ENCODE measurements at regions not wholly inside any gene's neighbourhood (a gene's known extent, or its start where the extent isn't known, plus 50 kb on each side); places are given as distances from the start of the nearest gene placed in this dataset.

- H3K9me3 ChIP-seq (ENCODE audit: control insufficient read depth in 1 of 2, low read length in 2 of 2): peaks cover 0 to 2% of the 10 kb centered on the region in 2 donors
- no peaks in the 10 kb centered on the region for H3K4me1 ChIP-seq (ENCODE audit: control insufficient read depth in 1 of 2, insufficient read depth in 2 of 2, low read length in 2 of 2)
- no peaks in the 10 kb centered on the region for H3K27me3 ChIP-seq (ENCODE audit: low read depth, low read length)
- H3K27ac ChIP-seq (ENCODE audit: low read length): no peak overlapping the region
- no peaks in the 10 kb centered on the region for H3K36me3 ChIP-seq (ENCODE audit: control insufficient read depth in 1 of 2, insufficient read depth in 2 of 2, low read length in 2 of 2)
- H3K4me3 ChIP-seq (ENCODE audit: low read depth in 1 of 2, low read length in 2 of 2): no peak overlapping the region
Measured at GRCh38 chr17:70454377-70454776, 285.0 kb downstream of the KCNJ2 start.

GRCh38 chr17:70454908-70455307 is 285.6 kb downstream of the KCNJ2 start:
- H3K4me3 ChIP-seq (ENCODE audit: low read depth in 1 of 2, low read length in 2 of 2): no peak overlapping the region
- H3K9me3 ChIP-seq (ENCODE audit: control insufficient read depth in 1 of 2, low read length in 2 of 2): peaks cover 0 to 2% of the 10 kb centered on the region in 2 donors
- no peak overlapping the region for H3K27ac ChIP-seq (ENCODE audit: low read length)
- H3K36me3 ChIP-seq (ENCODE audit: control insufficient read depth in 1 of 2, insufficient read depth in 2 of 2, low read length in 2 of 2): no peaks in the 10 kb centered on the region
- no peaks in the 10 kb centered on the region for H3K27me3 ChIP-seq (ENCODE audit: low read depth, low read length)
- H3K4me1 ChIP-seq (ENCODE audit: control insufficient read depth in 1 of 2, insufficient read depth in 2 of 2, low read length in 2 of 2): no peaks in the 10 kb centered on the region

GRCh38 chr17:70464995-70465394 is 295.7 kb downstream of the KCNJ2 start:
- no peaks in the 10 kb centered on the region for H3K9me3 ChIP-seq (ENCODE audit: control insufficient read depth in 1 of 2, low read length in 2 of 2)
- H3K27ac ChIP-seq (ENCODE audit: low read length): no peak overlapping the region
- H3K36me3 ChIP-seq (ENCODE audit: control insufficient read depth in 1 of 2, insufficient read depth in 2 of 2, low read length in 2 of 2): no peaks in the 10 kb centered on the region
- no peaks in the 10 kb centered on the region for H3K4me1 ChIP-seq (ENCODE audit: control insufficient read depth in 1 of 2, insufficient read depth in 2 of 2, low read length in 2 of 2)
- H3K4me3 ChIP-seq (ENCODE audit: low read depth in 1 of 2, low read length in 2 of 2): no peak overlapping the region
- H3K27me3 ChIP-seq (ENCODE audit: low read depth, low read length): no peaks in the 10 kb centered on the region

- Histone ChIP-seq H3K36me3 (ENCODE audit: control insufficient read depth in 1 of 2, insufficient read depth in 2 of 2, low read length in 2 of 2) (no peaks in the 10 kb centered on the region), H3K27me3 (ENCODE audit: low read depth, low read length) (no peaks in the 10 kb centered on the region), H3K4me1 (ENCODE audit: control insufficient read depth in 1 of 2, insufficient read depth in 2 of 2, low read length in 2 of 2) (no peaks in the 10 kb centered on the region), H3K9me3 (ENCODE audit: control insufficient read depth in 1 of 2, low read length in 2 of 2) (no peaks in the 10 kb centered on the region), H3K4me3 (ENCODE audit: low read depth in 1 of 2, low read length in 2 of 2) (no peak overlapping the region), H3K27ac (ENCODE audit: low read length) (no peak overlapping the region)
Measured at GRCh38 chr17:70468661-70469060, 299.3 kb downstream of the KCNJ2 start.

GRCh38 chr17:70473049-70473448 is 303.7 kb downstream of the KCNJ2 start:
- H3K4me1 ChIP-seq (ENCODE audit: control insufficient read depth in 1 of 2, insufficient read depth in 2 of 2, low read length in 2 of 2): no peaks in the 10 kb centered on the region
- H3K27me3 ChIP-seq (ENCODE audit: low read depth, low read length): no peaks in the 10 kb centered on the region
- H3K27ac ChIP-seq (ENCODE audit: low read length): no peak overlapping the region
- no peaks in the 10 kb centered on the region for H3K36me3 ChIP-seq (ENCODE audit: control insufficient read depth in 1 of 2, insufficient read depth in 2 of 2, low read length in 2 of 2)
- H3K9me3 ChIP-seq (ENCODE audit: control insufficient read depth in 1 of 2, low read length in 2 of 2): no peaks in the 10 kb centered on the region
- no peak overlapping the region for H3K4me3 ChIP-seq (ENCODE audit: low read depth in 1 of 2, low read length in 2 of 2)

GRCh38 chr17:70476368-70476767 is 307.0 kb downstream of the KCNJ2 start:
- H3K9me3 ChIP-seq (ENCODE audit: control insufficient read depth in 1 of 2, low read length in 2 of 2): no peaks in the 10 kb centered on the region
- no peak overlapping the region for H3K4me3 ChIP-seq (ENCODE audit: low read depth in 1 of 2, low read length in 2 of 2)
- no peaks in the 10 kb centered on the region for H3K4me1 ChIP-seq (ENCODE audit: control insufficient read depth in 1 of 2, insufficient read depth in 2 of 2, low read length in 2 of 2)
- no peak overlapping the region for H3K27ac ChIP-seq (ENCODE audit: low read length)
- H3K27me3 ChIP-seq (ENCODE audit: low read depth, low read length): no peaks in the 10 kb centered on the region
- H3K36me3 ChIP-seq (ENCODE audit: control insufficient read depth in 1 of 2, insufficient read depth in 2 of 2, low read length in 2 of 2): no peaks in the 10 kb centered on the region

GRCh38 chr17:70478902-70479301 is 309.6 kb downstream of the KCNJ2 start:
- Histone ChIP-seq H3K9me3 (ENCODE audit: control insufficient read depth in 1 of 2, low read length in 2 of 2) (no peaks in the 10 kb centered on the region), H3K27ac (ENCODE audit: low read length) (no peak overlapping the region), H3K36me3 (ENCODE audit: control insufficient read depth in 1 of 2, insufficient read depth in 2 of 2, low read length in 2 of 2) (no peaks in the 10 kb centered on the region), H3K4me3 (ENCODE audit: low read depth in 1 of 2, low read length in 2 of 2) (no peak overlapping the region), H3K4me1 (ENCODE audit: control insufficient read depth in 1 of 2, insufficient read depth in 2 of 2, low read length in 2 of 2) (no peaks in the 10 kb centered on the region), H3K27me3 (ENCODE audit: low read depth, low read length) (no peaks in the 10 kb centered on the region)

GRCh38 chr17:70479779-70480178 is 310.4 kb downstream of the KCNJ2 start:
- Histone ChIP-seq H3K36me3 (ENCODE audit: control insufficient read depth in 1 of 2, insufficient read depth in 2 of 2, low read length in 2 of 2) (no peaks in the 10 kb centered on the region), H3K27me3 (ENCODE audit: low read depth, low read length) (no peaks in the 10 kb centered on the region), H3K27ac (ENCODE audit: low read length) (no peak overlapping the region), H3K9me3 (ENCODE audit: control insufficient read depth in 1 of 2, low read length in 2 of 2) (peaks cover 0 to 4% of the 10 kb centered on the region in 2 donors), H3K4me1 (ENCODE audit: control insufficient read depth in 1 of 2, insufficient read depth in 2 of 2, low read length in 2 of 2) (no peaks in the 10 kb centered on the region), H3K4me3 (ENCODE audit: low read depth in 1 of 2, low read length in 2 of 2) (no peak overlapping the region)

- Histone ChIP-seq H3K9me3 (ENCODE audit: control insufficient read depth in 1 of 2, low read length in 2 of 2) (peaks cover 0 to 4% of the 10 kb centered on the region in 2 donors), H3K27ac (ENCODE audit: low read length) (no peak overlapping the region), H3K27me3 (ENCODE audit: low read depth, low read length) (no peaks in the 10 kb centered on the region), H3K4me1 (ENCODE audit: control insufficient read depth in 1 of 2, insufficient read depth in 2 of 2, low read length in 2 of 2) (no peaks in the 10 kb centered on the region), H3K4me3 (ENCODE audit: low read depth in 1 of 2, low read length in 2 of 2) (no peak overlapping the region), H3K36me3 (ENCODE audit: control insufficient read depth in 1 of 2, insufficient read depth in 2 of 2, low read length in 2 of 2) (no peaks in the 10 kb centered on the region)
Measured at GRCh38 chr17:70483624-70484023, 314.3 kb downstream of the KCNJ2 start.

- no peaks in the 10 kb centered on the region for H3K27me3 ChIP-seq (ENCODE audit: low read depth, low read length)
- no peak overlapping the region for H3K4me3 ChIP-seq (ENCODE audit: low read depth in 1 of 2, low read length in 2 of 2)
- peaks cover 0 to 4% of the 10 kb centered on the region in 2 donors for H3K9me3 ChIP-seq (ENCODE audit: control insufficient read depth in 1 of 2, low read length in 2 of 2)
Measured at GRCh38 chr17:70484050-70484449, 314.7 kb downstream of the KCNJ2 start.

GRCh38 chr17:70484496-70484895 is 315.2 kb downstream of the KCNJ2 start:
- Histone ChIP-seq H3K27me3 (ENCODE audit: low read depth, low read length) (no peaks in the 10 kb centered on the region), H3K36me3 (ENCODE audit: control insufficient read depth in 1 of 2, insufficient read depth in 2 of 2, low read length in 2 of 2) (no peaks in the 10 kb centered on the region), H3K4me1 (ENCODE audit: control insufficient read depth in 1 of 2, insufficient read depth in 2 of 2, low read length in 2 of 2) (no peaks in the 10 kb centered on the region), H3K4me3 (ENCODE audit: low read depth in 1 of 2, low read length in 2 of 2) (no peak overlapping the region), H3K9me3 (ENCODE audit: control insufficient read depth in 1 of 2, low read length in 2 of 2) (peaks cover 0 to 4% of the 10 kb centered on the region in 2 donors), H3K27ac (ENCODE audit: low read length) (no peak overlapping the region)

More at GRCh38 chr17:70484050-70484449, 314.7 kb downstream of the KCNJ2 start:
- Histone ChIP-seq H3K36me3 (ENCODE audit: control insufficient read depth in 1 of 2, insufficient read depth in 2 of 2, low read length in 2 of 2) (no peaks in the 10 kb centered on the region), H3K4me1 (ENCODE audit: control insufficient read depth in 1 of 2, insufficient read depth in 2 of 2, low read length in 2 of 2) (no peaks in the 10 kb centered on the region), H3K27ac (ENCODE audit: low read length) (no peak overlapping the region)

- Histone ChIP-seq H3K4me1 (ENCODE audit: control insufficient read depth in 1 of 2, insufficient read depth in 2 of 2, low read length in 2 of 2) (no peaks in the 10 kb centered on the region), H3K9me3 (ENCODE audit: control insufficient read depth in 1 of 2, low read length in 2 of 2) (no peaks in the 10 kb centered on the region), H3K27ac (ENCODE audit: low read length) (no peak overlapping the region), H3K27me3 (ENCODE audit: low read depth, low read length) (no peaks in the 10 kb centered on the region), H3K36me3 (ENCODE audit: control insufficient read depth in 1 of 2, insufficient read depth in 2 of 2, low read length in 2 of 2) (no peaks in the 10 kb centered on the region), H3K4me3 (ENCODE audit: low read depth in 1 of 2, low read length in 2 of 2) (no peak overlapping the region)
Measured at GRCh38 chr17:70492368-70492767, 323.0 kb downstream of the KCNJ2 start.
